Loucy (cell line): ENCODE measurements at regions not wholly inside any gene's neighbourhood (a gene's known extent, or its start where the extent isn't known, plus 50 kb on each side); places are given as distances from the start of the nearest gene placed in this dataset.

Source experiments
- H2AFZ ChIP-seq: fragments of 200-600 bp; sonication (generic); 2 replicates; pipeline ENCODE4 v1.6.0; 2016; ENCODE audit warnings: antibody characterized with exemption, mild to moderate bottlenecking, low read length, moderate library complexity
- H3F3A ChIP-seq: fragments of 200-600 bp; 2 replicates; pipeline ENCODE4 v1.6.0; 2016; ENCODE audit warnings: antibody characterized with exemption, low read depth, mild to moderate bottlenecking
- H3K27me3 ChIP-seq: fragments of 200-600 bp; sonication (generic); 2 replicates; pipeline ENCODE4 v1.6.1; 2014; ENCODE audit warnings: low read length, mild to moderate bottlenecking; ENCODE audit not compliant: insufficient read depth, poor library complexity, severe bottlenecking
- H3K36me3 ChIP-seq: fragments of 200-600 bp; sonication (generic); 2 replicates; pipeline ENCODE4 v1.6.1; 2016; ENCODE audit warnings: low read length; ENCODE audit not compliant: insufficient read depth
- H3K4me1 ChIP-seq: fragments of 200-600 bp; sonication (generic); 2 replicates; pipeline ENCODE4 v1.5.1; 2014; ENCODE audit warnings: low read length, mild to moderate bottlenecking; ENCODE audit not compliant: insufficient read depth, poor library complexity, severe bottlenecking
- H3K4me2 ChIP-seq: fragments of 200-600 bp; sonication (generic); 2 replicates; pipeline ENCODE4 v1.6.0; 2014; ENCODE audit warnings: antibody characterized with exemption, low read length, low read depth, mild to moderate bottlenecking; ENCODE audit not compliant: poor library complexity, severe bottlenecking
- H3K4me3 ChIP-seq: fragments of 200-600 bp; sonication (generic); 2 replicates; pipeline ENCODE4 v1.5.1; 2014; ENCODE audit warnings: low read length, mild to moderate bottlenecking, mixed read lengths; ENCODE audit not compliant: poor library complexity, severe bottlenecking
- H3K79me2 ChIP-seq: fragments of 200-600 bp; sonication (generic); 2 replicates; pipeline ENCODE4 v1.6.1; 2014; ENCODE audit warnings: low read length; ENCODE audit not compliant: insufficient read depth
- H3K9ac ChIP-seq: fragments of 200-600 bp; sonication (generic); 2 replicates; pipeline ENCODE4 v1.6.0; 2014; ENCODE audit warnings: mild to moderate bottlenecking, low read depth, low read length, moderate library complexity; ENCODE audit not compliant: poor library complexity, severe bottlenecking
- H3K9me2 ChIP-seq: fragments of 200-600 bp; sonication (generic); replicated peaks from 2 replicates; pipeline ENCODE4 v1.6.1; 2016; ENCODE audit warnings: low read depth, low read length, mixed read lengths
- H3K9me3 ChIP-seq: fragments of 200-600 bp; sonication (generic); 2 replicates; pipeline ENCODE4 v1.6.1; 2014; ENCODE audit warnings: mild to moderate bottlenecking, antibody characterized with exemption, low read length, low read depth; ENCODE audit not compliant: insufficient read depth
- H4K20me1 ChIP-seq: fragments of 200-600 bp; sonication (generic); 2 replicates; pipeline ENCODE4 v1.6.0; 2014; ENCODE audit warnings: antibody characterized with exemption, low read length, mild to moderate bottlenecking; ENCODE audit not compliant: insufficient read depth, poor library complexity, severe bottlenecking
- CTCF ChIP-seq: fragments of 200-600 bp; sonication (generic); conservative IDR thresholded peaks from 2 replicates; pipeline ENCODE4 v1.5.1; 2014; ENCODE audit warnings: mild to moderate bottlenecking, antibody characterized with exemption, low read length
- EZH2phosphoT487 ChIP-seq: fragments of 200-600 bp; IDR thresholded peaks from 2 replicates; pipeline ENCODE4 v1.6.1; 2018; ENCODE audit warnings: antibody characterized with exemption, mild to moderate bottlenecking, moderate library complexity, borderline replicate concordance

- Histone ChIP-seq H2AFZ (no peak overlapping the region), H3K36me3 (no peaks in the 10 kb centered on the region), H3F3A (no peaks in the 10 kb centered on the region), H3K9me3 (no peaks in the 10 kb centered on the region), H4K20me1 (no peaks in the 10 kb centered on the region), H3K9ac (no peak overlapping the region), H3K4me1 (no peaks in the 10 kb centered on the region), H3K4me3 (no peak overlapping the region), H3K4me2 (no peak overlapping the region), H3K79me2 (no peaks in the 10 kb centered on the region), H3K27me3 (no peaks in the 10 kb centered on the region), H3K9me2 (no peaks in the 10 kb centered on the region)
- TF ChIP-seq CTCF = no peak
- TF ChIP-seq EZH2phosphoT487 = no peak
Observed at GRCh38 chr6:138026342-138026741, 80.9 kb downstream of the PERP start.

DNA sequence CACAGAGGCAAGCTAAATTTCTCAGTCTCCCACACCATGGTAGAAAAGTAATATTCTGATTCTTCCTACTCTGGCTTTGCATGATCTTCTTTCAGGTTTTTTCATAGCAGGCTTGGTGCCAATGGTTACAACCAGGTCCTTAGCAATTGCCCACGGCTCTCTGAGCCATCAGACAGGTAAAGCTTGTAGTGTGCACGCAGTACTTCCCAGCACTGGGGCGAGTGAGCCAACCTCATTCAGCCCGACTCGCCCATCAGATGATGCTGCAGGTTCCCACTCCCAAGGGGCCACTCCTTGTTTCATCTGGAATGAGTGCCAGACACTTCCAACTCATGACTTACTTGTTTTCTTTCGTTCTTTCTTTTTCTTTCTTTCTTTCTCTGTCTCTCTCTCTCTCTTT, 78.3 kb downstream of the PERP start:
- TF ChIP-seq EZH2phosphoT487 (no peak), CTCF (no peak)
- H3K27me3 ChIP-seq = no peaks in the 10 kb centered on the region
- no peaks in the 10 kb centered on the region for H3K79me2 ChIP-seq
- no peak overlapping the region for H3K4me3 ChIP-seq
- no peak overlapping the region for H3K9ac ChIP-seq
- no peaks in the 10 kb centered on the region for H3K36me3 ChIP-seq
- H3K4me2 ChIP-seq = no peak overlapping the region
- H3K9me2 ChIP-seq = no peaks in the 10 kb centered on the region
- no peaks in the 10 kb centered on the region for H3K4me1 ChIP-seq
- no peaks in the 10 kb centered on the region for H4K20me1 ChIP-seq
- H3F3A ChIP-seq = no peaks in the 10 kb centered on the region
- H2AFZ ChIP-seq = no peak overlapping the region
- H3K9me3 ChIP-seq = no peaks in the 10 kb centered on the region

DNA sequence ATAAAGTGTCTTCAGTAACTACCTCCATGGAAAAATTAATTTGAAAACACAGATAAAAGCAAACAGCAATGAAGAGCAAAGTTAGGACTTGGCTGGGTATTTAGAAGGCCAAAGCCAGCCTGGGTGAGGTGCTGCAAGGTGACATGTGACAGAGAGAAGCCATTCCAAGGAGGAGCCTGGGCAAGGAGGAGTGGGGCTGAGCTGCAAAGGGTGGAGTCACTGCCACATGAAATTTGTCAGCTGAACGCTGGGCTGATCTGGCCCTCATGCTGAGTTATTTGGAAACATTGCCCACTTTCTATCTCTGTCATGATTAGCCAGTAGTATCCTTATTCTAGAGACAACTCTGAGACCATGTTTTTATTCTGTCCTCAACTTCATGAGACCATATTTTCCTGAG, 76.3 kb downstream of the PERP start:
- H3K79me2 ChIP-seq = no peaks in the 10 kb centered on the region
- no peaks in the 10 kb centered on the region for H3K27me3 ChIP-seq
- no peak for TF ChIP-seq EZH2phosphoT487
- no peak overlapping the region for H2AFZ ChIP-seq
- no peak overlapping the region for H3K4me2 ChIP-seq
- H3K36me3 ChIP-seq = no peaks in the 10 kb centered on the region
- H3K9me3 ChIP-seq = no peaks in the 10 kb centered on the region
- no peaks in the 10 kb centered on the region for H3F3A ChIP-seq
- no peak overlapping the region for H3K9ac ChIP-seq
- H3K9me2 ChIP-seq = no peaks in the 10 kb centered on the region
- no peaks in the 10 kb centered on the region for H4K20me1 ChIP-seq
- H3K4me1 ChIP-seq = no peaks in the 10 kb centered on the region
- H3K4me3 ChIP-seq = no peak overlapping the region

DNA sequence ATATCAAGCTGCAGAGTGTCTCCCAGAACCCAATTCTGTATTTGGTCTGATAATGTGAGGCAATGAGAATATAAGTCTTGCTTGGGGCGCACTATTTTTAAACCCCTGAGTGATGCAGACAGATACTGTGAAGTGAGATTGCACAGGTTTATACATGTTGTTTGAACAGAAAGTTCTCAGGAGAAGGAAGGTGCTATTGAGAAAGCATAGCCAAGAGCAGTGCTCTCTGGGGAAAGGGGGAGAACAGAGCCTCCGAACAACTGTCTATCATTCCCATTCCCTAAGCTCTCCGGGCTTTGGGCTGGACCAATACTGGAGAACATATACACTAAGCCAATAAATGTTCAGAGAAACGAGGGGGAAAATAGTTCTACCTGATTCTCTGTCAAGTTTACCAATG, 75.8 kb downstream of the PERP start:
- H3K4me1 ChIP-seq = no peaks in the 10 kb centered on the region
- H3K4me2 ChIP-seq = no peak overlapping the region
- H3K4me3 ChIP-seq = no peak overlapping the region
- H4K20me1 ChIP-seq = no peaks in the 10 kb centered on the region
- H3K27me3 ChIP-seq = no peaks in the 10 kb centered on the region
- no peaks in the 10 kb centered on the region for H3K9me2 ChIP-seq
- no peaks in the 10 kb centered on the region for H3K9me3 ChIP-seq
- no peak overlapping the region for H3K9ac ChIP-seq
- TF ChIP-seq CTCF = no peak
- TF ChIP-seq EZH2phosphoT487 = no peak
- no peaks in the 10 kb centered on the region for H3K36me3 ChIP-seq
- no peak overlapping the region for H2AFZ ChIP-seq
- no peaks in the 10 kb centered on the region for H3F3A ChIP-seq
- no peaks in the 10 kb centered on the region for H3K79me2 ChIP-seq
